HL-60 (cell line): ENCODE measurements at regions not wholly inside any gene's neighbourhood (a gene's known extent, or its start where the extent isn't known, plus 50 kb on each side); places are given as distances from the start of the nearest gene placed in this dataset.

Experiments
- DNase-seq, 2 experiments: peaks; one replicate each; pipeline ENCODE4 v3.0.0-alpha.2; 2010 to 2020; ENCODE audit warnings: low read depth in 1 of 2, low spot score in 1 of 2
- H3K27ac ChIP-seq: fragments of 250-450 bp; sonication (Bioruptor Pico); replicated peaks from 2 replicates; pipeline ENCODE4 v1.5.1; 2020; ENCODE audit warnings: mild to moderate bottlenecking, moderate library complexity
- H3K27me3 ChIP-seq: fragments of 250-450 bp; sonication (Bioruptor Pico); 2 replicates; pipeline ENCODE4 v1.5.1; 2021; ENCODE audit warnings: mild to moderate bottlenecking, moderate library complexity; ENCODE audit not compliant: insufficient read depth, poor library complexity, severe bottlenecking
- H3K4me3 ChIP-seq: replicated peaks from 2 replicates; pipeline ENCODE4 v1.5.1; 2011; ENCODE audit warnings: mild to moderate bottlenecking, control low read depth, low read length; ENCODE audit not compliant: insufficient read depth
- GABPA ChIP-seq: IDR thresholded peaks from 2 replicates; pipeline ENCODE4 v1.6.1; 2012; ENCODE audit warnings: low read depth
- POLR2AphosphoS5 ChIP-seq: IDR thresholded peaks from 2 replicates; pipeline ENCODE4 v1.6.1; 2012; ENCODE audit warnings: low read depth
- SPI1 ChIP-seq: IDR thresholded peaks from 2 replicates; pipeline ENCODE4 v1.6.1; 2012; ENCODE audit warnings: low read depth, mild to moderate bottlenecking, borderline replicate concordance
- TF ChIP-seq, protein P1 (sequence below): IDR thresholded peaks from one replicate; pipeline ENCODE4 v1.5.1; 2011; ENCODE audit warnings: low read length, control low read depth, inconsistent platforms; ENCODE audit not compliant: insufficient read depth
- TF ChIP-seq, protein P2 (sequence below): IDR thresholded peaks from 2 replicates; pipeline ENCODE4 v1.6.1; 2012; ENCODE audit warnings: low read depth; ENCODE audit not compliant: insufficient replicate concordance

DNA sequence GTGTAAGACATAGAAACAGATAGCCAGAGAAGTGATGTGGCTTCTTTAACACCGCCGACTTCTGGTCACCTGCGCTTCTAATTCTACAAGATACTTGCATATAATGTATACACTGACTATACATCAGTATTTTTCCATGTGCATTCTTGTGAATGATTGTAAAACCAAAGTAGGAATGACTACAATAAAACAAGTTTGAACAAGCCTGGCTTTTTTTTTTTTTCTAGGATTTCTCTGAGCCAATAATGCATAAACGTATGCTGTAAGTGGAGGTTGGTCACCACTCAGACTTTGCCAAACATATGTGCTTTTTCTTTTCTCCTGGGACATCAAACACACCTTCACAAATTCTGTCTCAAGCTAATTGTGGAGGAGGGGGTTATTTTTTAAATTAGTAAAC is 237.8 kb upstream of the KIRREL3 start:
- DNase-seq: no peak
- H3K4me3 ChIP-seq: no peak overlapping the region
- H3K27me3 ChIP-seq: no peaks in the 10 kb centered on the region
- H3K27ac ChIP-seq: no peak overlapping the region
- TF ChIP-seq, protein P1, sequence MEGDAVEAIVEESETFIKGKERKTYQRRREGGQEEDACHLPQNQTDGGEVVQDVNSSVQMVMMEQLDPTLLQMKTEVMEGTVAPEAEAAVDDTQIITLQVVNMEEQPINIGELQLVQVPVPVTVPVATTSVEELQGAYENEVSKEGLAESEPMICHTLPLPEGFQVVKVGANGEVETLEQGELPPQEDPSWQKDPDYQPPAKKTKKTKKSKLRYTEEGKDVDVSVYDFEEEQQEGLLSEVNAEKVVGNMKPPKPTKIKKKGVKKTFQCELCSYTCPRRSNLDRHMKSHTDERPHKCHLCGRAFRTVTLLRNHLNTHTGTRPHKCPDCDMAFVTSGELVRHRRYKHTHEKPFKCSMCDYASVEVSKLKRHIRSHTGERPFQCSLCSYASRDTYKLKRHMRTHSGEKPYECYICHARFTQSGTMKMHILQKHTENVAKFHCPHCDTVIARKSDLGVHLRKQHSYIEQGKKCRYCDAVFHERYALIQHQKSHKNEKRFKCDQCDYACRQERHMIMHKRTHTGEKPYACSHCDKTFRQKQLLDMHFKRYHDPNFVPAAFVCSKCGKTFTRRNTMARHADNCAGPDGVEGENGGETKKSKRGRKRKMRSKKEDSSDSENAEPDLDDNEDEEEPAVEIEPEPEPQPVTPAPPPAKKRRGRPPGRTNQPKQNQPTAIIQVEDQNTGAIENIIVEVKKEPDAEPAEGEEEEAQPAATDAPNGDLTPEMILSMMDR: no peak
- TF ChIP-seq GABPA (no peak), POLR2AphosphoS5 (no peak), SPI1 (no peak)
- TF ChIP-seq, protein P2, sequence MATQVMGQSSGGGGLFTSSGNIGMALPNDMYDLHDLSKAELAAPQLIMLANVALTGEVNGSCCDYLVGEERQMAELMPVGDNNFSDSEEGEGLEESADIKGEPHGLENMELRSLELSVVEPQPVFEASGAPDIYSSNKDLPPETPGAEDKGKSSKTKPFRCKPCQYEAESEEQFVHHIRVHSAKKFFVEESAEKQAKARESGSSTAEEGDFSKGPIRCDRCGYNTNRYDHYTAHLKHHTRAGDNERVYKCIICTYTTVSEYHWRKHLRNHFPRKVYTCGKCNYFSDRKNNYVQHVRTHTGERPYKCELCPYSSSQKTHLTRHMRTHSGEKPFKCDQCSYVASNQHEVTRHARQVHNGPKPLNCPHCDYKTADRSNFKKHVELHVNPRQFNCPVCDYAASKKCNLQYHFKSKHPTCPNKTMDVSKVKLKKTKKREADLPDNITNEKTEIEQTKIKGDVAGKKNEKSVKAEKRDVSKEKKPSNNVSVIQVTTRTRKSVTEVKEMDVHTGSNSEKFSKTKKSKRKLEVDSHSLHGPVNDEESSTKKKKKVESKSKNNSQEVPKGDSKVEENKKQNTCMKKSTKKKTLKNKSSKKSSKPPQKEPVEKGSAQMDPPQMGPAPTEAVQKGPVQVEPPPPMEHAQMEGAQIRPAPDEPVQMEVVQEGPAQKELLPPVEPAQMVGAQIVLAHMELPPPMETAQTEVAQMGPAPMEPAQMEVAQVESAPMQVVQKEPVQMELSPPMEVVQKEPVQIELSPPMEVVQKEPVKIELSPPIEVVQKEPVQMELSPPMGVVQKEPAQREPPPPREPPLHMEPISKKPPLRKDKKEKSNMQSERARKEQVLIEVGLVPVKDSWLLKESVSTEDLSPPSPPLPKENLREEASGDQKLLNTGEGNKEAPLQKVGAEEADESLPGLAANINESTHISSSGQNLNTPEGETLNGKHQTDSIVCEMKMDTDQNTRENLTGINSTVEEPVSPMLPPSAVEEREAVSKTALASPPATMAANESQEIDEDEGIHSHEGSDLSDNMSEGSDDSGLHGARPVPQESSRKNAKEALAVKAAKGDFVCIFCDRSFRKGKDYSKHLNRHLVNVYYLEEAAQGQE: no peak

GRCh38 chr11:127236776-127237175 is 236.2 kb upstream of the KIRREL3 start:
- Histone ChIP-seq H3K27ac (no peak overlapping the region), H3K4me3 (no peak overlapping the region), H3K27me3 (no peaks in the 10 kb centered on the region)
- DNase-seq: no peak
- TF ChIP-seq, protein P1: no peak
- TF ChIP-seq SPI1 (no peak), POLR2AphosphoS5 (no peak), GABPA (no peak)
- TF ChIP-seq, protein P2: no peak

DNA sequence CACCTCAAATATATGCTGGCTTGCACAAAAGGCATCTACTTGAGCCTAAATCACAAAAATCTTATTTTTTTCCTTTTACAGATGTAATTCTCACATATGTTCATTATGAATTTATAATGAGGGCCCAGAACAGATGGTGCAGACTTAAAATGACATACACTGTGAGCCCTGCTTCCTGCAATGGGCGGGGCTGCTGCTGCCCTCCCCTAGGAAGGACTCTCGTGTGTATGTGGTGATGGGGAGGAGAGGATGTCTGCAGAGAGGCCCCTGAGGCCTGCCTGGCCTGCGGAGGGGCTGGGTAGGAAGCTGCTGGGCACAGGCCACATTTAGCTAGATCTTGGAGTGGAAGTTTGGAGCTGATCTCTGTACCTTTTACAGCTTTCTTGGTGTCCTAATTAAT is 233.4 kb upstream of the KIRREL3 start:
- Histone ChIP-seq H3K27ac (no peak overlapping the region), H3K27me3 (no peaks in the 10 kb centered on the region), H3K4me3 (no peak overlapping the region)
- no peak for DNase-seq
- TF ChIP-seq, protein P1: no peak
- TF ChIP-seq POLR2AphosphoS5 (no peak), SPI1 (no peak), GABPA (no peak)
- TF ChIP-seq, protein P2: no peak
